ENCODE measurements at regions not wholly inside any gene's neighbourhood (a gene's known extent, or its start where the extent isn't known, plus 50 kb on each side); places are given as distances from the start of the nearest gene placed in this dataset.
"Not testable (repeated sequence)": the region's sequence is repeated elsewhere in the genome, so short reads cannot be mapped to it uniquely, and the experiment has no call there.

GRCh38 chr11:87639753-87640364, 535.4 kb downstream of the RAB38 start:
- DNase-seq (ENCODE audit: low read depth): no peak

- no peak for DNase-seq (ENCODE audit: low read depth)
Observed at GRCh38 chr11:87635001-87635400, 540.2 kb downstream of the RAB38 start.

GRCh38 chr11:87634331-87634730, 540.9 kb downstream of the RAB38 start:
- no peak for DNase-seq (ENCODE audit: low read depth)

- DNase-seq (ENCODE audit: low read depth): no peak
Observed at GRCh38 chr11:87628957-87629356, 546.3 kb downstream of the RAB38 start.

GRCh38 chr11:87628026-87628580, 547.1 kb downstream of the RAB38 start:
- no peak for DNase-seq (ENCODE audit: low read depth)

- not testable (repeated sequence) for DNase-seq (ENCODE audit: low read depth)
Observed at GRCh38 chr11:87623531-87624365, 551.5 kb downstream of the RAB38 start.

GRCh38 chr11:87616511-87616910, 558.7 kb downstream of the RAB38 start:
- no peak for DNase-seq (ENCODE audit: low read depth)

GRCh38 chr11:87604350-87604749, 566.6 kb downstream of the TMEM135 start:
- no peak for DNase-seq (ENCODE audit: low read depth)

- DNase-seq (ENCODE audit: low read depth): no peak
Observed at GRCh38 chr11:87603887-87604286, 566.2 kb downstream of the TMEM135 start.

- DNase-seq (ENCODE audit: low read depth): no peak
Observed at GRCh38 chr11:87602776-87603175, 565.0 kb downstream of the TMEM135 start.

GRCh38 chr11:87600938-87601337, 563.2 kb downstream of the TMEM135 start:
- peak; percentile 40 for DNase-seq (ENCODE audit: low read depth)

GRCh38 chr11:87597725-87598124, 560.0 kb downstream of the TMEM135 start:
- DNase-seq (ENCODE audit: low read depth): no peak

- no peak for DNase-seq (ENCODE audit: low read depth)
Observed at GRCh38 chr11:87596176-87596575, 558.4 kb downstream of the TMEM135 start.

- no peak for DNase-seq (ENCODE audit: low read depth)
Observed at GRCh38 chr11:87589082-87589481, 551.3 kb downstream of the TMEM135 start.

GRCh38 chr11:87585613-87586012, 547.9 kb downstream of the TMEM135 start:
- DNase-seq (ENCODE audit: low read depth): not testable (repeated sequence)

- no peak for DNase-seq (ENCODE audit: low read depth)
Observed at GRCh38 chr11:87583931-87584330, 546.2 kb downstream of the TMEM135 start.

GRCh38 chr11:87575088-87575487, 537.4 kb downstream of the TMEM135 start:
- no peak for DNase-seq (ENCODE audit: low read depth)

- no peak for DNase-seq (ENCODE audit: low read depth)
Observed at GRCh38 chr11:87574193-87574592, 536.5 kb downstream of the TMEM135 start.

- DNase-seq (ENCODE audit: low read depth): no peak
Observed at GRCh38 chr11:87573708-87574107, 536.0 kb downstream of the TMEM135 start.

GRCh38 chr11:87572881-87573280, 535.1 kb downstream of the TMEM135 start:
- DNase-seq (ENCODE audit: low read depth): no peak

- DNase-seq (ENCODE audit: low read depth): no peak
Observed at GRCh38 chr11:87560352-87560751, 522.6 kb downstream of the TMEM135 start.

GRCh38 chr11:87559852-87560251, 522.1 kb downstream of the TMEM135 start:
- DNase-seq (ENCODE audit: low read depth): not testable (repeated sequence)

- DNase-seq (ENCODE audit: low read depth): no peak
Observed at GRCh38 chr11:87555101-87555500, 517.4 kb downstream of the TMEM135 start.
